Right kidney (tissue), 1 donor: ENCODE measurements at regions not wholly inside any gene's neighbourhood (a gene's known extent, or its start where the extent isn't known, plus 50 kb on each side); places are given as distances from the start of the nearest gene placed in this dataset.

ENCODE experiments used
- DNase-seq: peaks from one replicate; pipeline ENCODE4 v3.0.0-alpha.2; 2016

GRCh38 chr11:119473901-119474681 is 51.1 kb upstream of the THY1 start:
- no peak for DNase-seq

GRCh38 chr11:119473226-119473625 is 50.3 kb upstream of the THY1 start:
- DNase-seq: no peak

- DNase-seq: no peak
Measured at GRCh38 chr11:119472856-119473222, 49.9 kb upstream of the THY1 start.
